ENCODE measurements at regions not wholly inside any gene's neighbourhood (a gene's known extent, or its start where the extent isn't known, plus 50 kb on each side); places are given as distances from the start of the nearest gene placed in this dataset.

DNA sequence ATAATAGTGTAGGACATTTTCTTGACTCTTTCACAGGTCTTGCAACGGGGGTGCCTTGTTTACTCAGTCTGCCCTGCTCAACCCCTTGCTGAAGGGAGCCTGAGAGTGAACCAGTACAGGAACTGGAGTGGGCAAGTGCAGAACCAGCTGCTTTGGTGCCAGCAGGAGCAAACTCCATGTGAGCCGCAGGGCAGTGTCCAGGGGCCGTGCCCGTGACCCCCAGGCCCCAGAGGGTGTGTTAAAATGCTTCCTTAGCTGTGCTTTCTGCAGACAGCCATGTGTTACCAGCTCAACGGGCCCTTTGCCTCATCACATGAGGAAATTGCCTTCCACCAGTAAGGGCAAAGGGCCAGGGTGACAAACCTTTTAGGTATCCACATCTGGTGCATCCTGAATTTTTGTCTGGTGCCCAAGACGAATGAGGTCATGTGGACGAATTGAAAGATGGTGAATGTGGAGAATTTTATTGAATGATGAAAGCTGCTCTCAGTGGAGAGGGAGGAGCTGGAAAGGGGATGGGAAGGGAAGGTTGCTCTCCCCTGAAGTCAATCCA is 53.6 kb upstream of the OR5D13 start:
- Histone ChIP-seq H3K4me1 (ENCODE audit: control insufficient read depth, low read depth, low read length) (no peaks in the 10 kb centered on the region), H3K36me3 (ENCODE audit: control insufficient read depth, low read depth, low read length) (no peaks in the 10 kb centered on the region), H3K27ac (ENCODE audit: low read length) (no peak overlapping the region), H3K4me3 (ENCODE audit: low read length) (no peak overlapping the region), H3K9ac (ENCODE audit: low read length) (no peak overlapping the region), H3K27me3 (ENCODE audit: control insufficient read depth, insufficient read depth, low read length) (no peaks in the 10 kb centered on the region), H3K9me3 (ENCODE audit: control insufficient read depth, low read depth, low read length) (peaks cover 75% of the 10 kb centered on the region)

Measured in iPS-18a (cell line).